ENCODE measurements at regions not wholly inside any gene's neighbourhood (a gene's known extent, or its start where the extent isn't known, plus 50 kb on each side); places are given as distances from the start of the nearest gene placed in this dataset.
A peak's percentile ranks its signal among the peaks of the same experiment; 100 is the strongest.

GRCh38 chr6:85824329-85824728 is 181.6 kb upstream of the SYNCRIP start:
- Histone ChIP-seq H3K36me3 (ENCODE audit: control insufficient read depth in 2 of 3, insufficient read depth in 3 of 3, low read length in 3 of 3) (no peaks in the 10 kb centered on the region), H3K27me3 (ENCODE audit: control insufficient read depth, insufficient read depth, low read length) (no peaks in the 10 kb centered on the region), H3K27ac (ENCODE audit: low read depth in 2 of 2, low read length in 2 of 2) (no peak overlapping the region), H3K4me1 (ENCODE audit: control insufficient read depth in 2 of 3, insufficient read depth in 2 of 3, low read depth in 1 of 3, low read length in 3 of 3) (no peaks in the 10 kb centered on the region), H3K9me3 (ENCODE audit: control insufficient read depth in 2 of 3, insufficient read depth in 1 of 3, low read length in 3 of 3) (peaks cover 0 to 3% (median 0%) of the 10 kb centered on the region in 3 donors), H3K9ac (ENCODE audit: low read length in 3 of 3) (no peak overlapping the region), H3K4me3 (ENCODE audit: low read length in 3 of 3) (no peak overlapping the region)
- intact Hi-C loops (cut with DNase I) = no loop called here
- TF ChIP-seq CTCF (IDR thresholded peaks at IDR 0.05; ENCODE audit: borderline replicate concordance, extremely low read depth, insufficient read depth) = no peak
- no peak for DNase-seq
- FAIRE-seq = no peak

GRCh38 chr6:85810558-85810957 is 167.9 kb upstream of the SYNCRIP start:
- H3K27ac ChIP-seq (ENCODE audit: low read depth in 2 of 2, low read length in 2 of 2) = no peak overlapping the region
- no peak for TF ChIP-seq CTCF (IDR thresholded peaks at IDR 0.05; ENCODE audit: borderline replicate concordance, extremely low read depth, insufficient read depth)

GRCh38 chr6:85803721-85804120 is 161.0 kb upstream of the SYNCRIP start:
- no peaks in the 10 kb centered on the region for H3K4me1 ChIP-seq (ENCODE audit: control insufficient read depth in 2 of 3, insufficient read depth in 2 of 3, low read depth in 1 of 3, low read length in 3 of 3)
- no peak overlapping the region for H3K4me3 ChIP-seq (ENCODE audit: low read length in 3 of 3)
- no peak overlapping the region for H3K9ac ChIP-seq (ENCODE audit: low read length in 3 of 3)
- H3K9me3 ChIP-seq (ENCODE audit: control insufficient read depth in 2 of 3, insufficient read depth in 1 of 3, low read length in 3 of 3) = peaks cover 0 to 3% (median 0%) of the 10 kb centered on the region in 3 donors
- no peak for TF ChIP-seq CTCF (IDR thresholded peaks at IDR 0.05; ENCODE audit: borderline replicate concordance, extremely low read depth, insufficient read depth)
- FAIRE-seq (no peak), DNase-seq (peak in 2 of 5 donors; percentile 5 to 10)
- H3K36me3 ChIP-seq (ENCODE audit: control insufficient read depth in 2 of 3, insufficient read depth in 3 of 3, low read length in 3 of 3) = no peaks in the 10 kb centered on the region
- intact Hi-C loops (cut with DNase I) = no loop called here
- no peak overlapping the region for H3K27ac ChIP-seq (ENCODE audit: low read depth in 2 of 2, low read length in 2 of 2)
- no peaks in the 10 kb centered on the region for H3K27me3 ChIP-seq (ENCODE audit: control insufficient read depth, insufficient read depth, low read length)

More at GRCh38 chr6:85810558-85810957, 167.9 kb upstream of the SYNCRIP start:
- H3K27me3 ChIP-seq (ENCODE audit: control insufficient read depth, insufficient read depth, low read length) = no peaks in the 10 kb centered on the region
- no peaks in the 10 kb centered on the region for H3K4me1 ChIP-seq (ENCODE audit: control insufficient read depth in 2 of 3, insufficient read depth in 2 of 3, low read depth in 1 of 3, low read length in 3 of 3)
- DNase-seq (no peak), FAIRE-seq (no peak)
- no peak overlapping the region for H3K9ac ChIP-seq (ENCODE audit: low read length in 3 of 3)
- H3K9me3 ChIP-seq (ENCODE audit: control insufficient read depth in 2 of 3, insufficient read depth in 1 of 3, low read length in 3 of 3) = peaks cover 0 to 6% (median 0%) of the 10 kb centered on the region in 3 donors
- no peak overlapping the region for H3K4me3 ChIP-seq (ENCODE audit: low read length in 3 of 3)
- no peaks in the 10 kb centered on the region for H3K36me3 ChIP-seq (ENCODE audit: control insufficient read depth in 2 of 3, insufficient read depth in 3 of 3, low read length in 3 of 3)
- intact Hi-C loops (cut with DNase I) = no loop called here

- FAIRE-seq = no peak
- intact Hi-C loops (cut with DNase I) = no loop called here
- no peaks in the 10 kb centered on the region for H3K36me3 ChIP-seq (ENCODE audit: control insufficient read depth in 2 of 3, insufficient read depth in 3 of 3, low read length in 3 of 3)
- TF ChIP-seq CTCF (IDR thresholded peaks at IDR 0.05; ENCODE audit: borderline replicate concordance, extremely low read depth, insufficient read depth) = no peak
- DNase-seq = no peak
- H3K27me3 ChIP-seq (ENCODE audit: control insufficient read depth, insufficient read depth, low read length) = no peaks in the 10 kb centered on the region
- no peak overlapping the region for H3K4me3 ChIP-seq (ENCODE audit: low read length in 3 of 3)
- H3K4me1 ChIP-seq (ENCODE audit: control insufficient read depth in 2 of 3, insufficient read depth in 2 of 3, low read depth in 1 of 3, low read length in 3 of 3) = no peaks in the 10 kb centered on the region
- H3K27ac ChIP-seq (ENCODE audit: low read depth in 2 of 2, low read length in 2 of 2) = no peak overlapping the region
- H3K9me3 ChIP-seq (ENCODE audit: control insufficient read depth in 2 of 3, insufficient read depth in 1 of 3, low read length in 3 of 3) = no peaks in the 10 kb centered on the region
- H3K9ac ChIP-seq (ENCODE audit: low read length in 3 of 3) = no peak overlapping the region
Observed at GRCh38 chr6:85802162-85802561, 159.5 kb upstream of the SYNCRIP start.

Measured in kidney (tissue), 13 donors.